RPMI7951 (cell line): ENCODE measurements at regions not wholly inside any gene's neighbourhood (a gene's known extent, or its start where the extent isn't known, plus 50 kb on each side); places are given as distances from the start of the nearest gene placed in this dataset.
"Not testable (repeated sequence)": the region's sequence is repeated elsewhere in the genome, so short reads cannot be mapped to it uniquely, and the experiment has no call there.

Experiments
- DNase-seq: peaks from one replicate; pipeline ENCODE4 v3.0.0-alpha.2; 2012; ENCODE audit warnings: low read depth

- no peak for DNase-seq
Observed at GRCh38 chr19:20388706-20389225, 176.8 kb downstream of the ZNF737 start.

- no peak for DNase-seq
Observed at GRCh38 chr19:20385061-20385460, 180.5 kb downstream of the ZNF737 start.

GRCh38 chr19:20371911-20372310, 193.7 kb downstream of the ZNF737 start:
- DNase-seq = no peak

- DNase-seq = not testable (repeated sequence)
Observed at GRCh38 chr19:20371304-20371703, 194.3 kb downstream of the ZNF737 start.

DNA sequence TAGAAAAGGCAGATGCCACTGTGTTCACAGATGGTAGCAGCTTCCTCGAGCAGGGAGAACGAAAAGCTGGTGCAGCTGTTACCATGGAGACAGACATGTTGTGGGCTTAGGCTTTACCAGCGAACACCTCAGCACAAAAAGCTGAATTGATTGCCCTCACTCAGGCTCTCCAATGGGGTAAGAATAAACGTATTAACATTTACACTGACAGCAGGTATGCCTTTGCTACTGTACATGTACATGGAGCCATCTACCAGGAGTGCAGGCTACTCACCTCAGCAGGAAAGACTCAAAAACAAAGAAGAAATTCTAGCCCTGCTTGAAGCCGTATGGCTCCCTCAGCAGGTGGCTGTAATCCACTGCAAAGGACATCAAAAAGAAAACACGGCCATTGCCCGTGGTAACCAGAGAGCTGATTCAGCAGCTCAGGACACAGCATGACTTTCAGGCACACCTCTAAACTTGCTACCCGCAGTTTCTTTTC, 197.7 kb downstream of the ZNF737 start:
- no peak for DNase-seq

- peak; percentile 9 for DNase-seq
Observed at GRCh38 chr19:20365146-20365545, 198.1 kb downstream of the ZNF486 start.

GRCh38 chr19:20359933-20360720, 193.1 kb downstream of the ZNF486 start:
- DNase-seq = no peak

DNA sequence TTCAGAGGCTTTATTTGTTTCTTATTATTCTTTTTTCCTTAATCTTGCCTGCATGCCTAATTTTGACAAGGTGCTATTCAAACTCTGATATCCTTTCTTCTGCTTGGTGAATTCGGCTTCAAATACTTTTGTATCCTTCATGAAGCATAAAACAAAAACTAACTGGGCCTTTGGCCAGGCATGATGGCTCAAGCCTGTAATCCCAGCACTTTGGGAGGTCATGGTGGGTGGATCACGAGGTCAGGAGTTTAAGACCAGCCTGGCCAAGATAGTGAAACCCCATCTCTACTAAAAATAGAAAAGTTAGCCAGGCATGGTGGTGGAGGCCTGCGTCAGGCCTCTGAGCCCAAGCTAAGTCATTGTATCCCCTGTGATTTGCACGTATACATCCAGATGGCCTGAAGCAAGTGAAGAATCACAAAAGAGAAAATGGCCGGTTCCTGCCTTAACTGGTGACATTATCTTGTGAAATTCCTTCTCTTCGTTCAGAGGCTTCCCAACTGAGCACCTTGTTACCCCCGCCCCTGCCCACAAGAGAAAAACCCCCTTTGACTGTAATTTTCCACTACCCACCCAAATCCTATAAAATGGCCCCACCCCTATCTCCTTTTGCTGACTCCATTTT, 191.9 kb downstream of the ZNF486 start:
- DNase-seq = not testable (repeated sequence)

GRCh38 chr19:20357921-20358320, 190.9 kb downstream of the ZNF486 start:
- no peak for DNase-seq

- no peak for DNase-seq
Observed at GRCh38 chr19:20351244-20351643, 184.2 kb downstream of the ZNF486 start.

DNA sequence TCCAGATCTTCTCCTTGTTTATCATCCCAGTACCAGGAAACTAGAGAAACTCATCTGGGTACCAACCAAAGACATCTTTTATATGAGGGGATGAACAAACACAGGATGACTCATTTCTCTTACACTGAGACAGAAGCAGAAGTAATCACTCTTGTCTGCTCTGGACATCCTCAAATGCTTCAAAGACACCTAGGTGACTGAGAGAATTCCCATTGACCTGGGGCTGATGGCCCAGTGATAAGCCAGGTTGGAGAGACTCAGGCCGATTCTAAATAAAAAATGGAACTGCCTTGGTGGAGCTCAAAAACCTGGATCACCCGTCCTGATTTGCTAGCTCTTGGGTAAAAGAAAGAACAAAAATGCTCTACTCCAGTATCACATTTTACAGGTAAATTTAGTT, 182.2 kb downstream of the ZNF486 start:
- DNase-seq = no peak

GRCh38 chr19:20339444-20339843, 172.4 kb downstream of the ZNF486 start:
- no peak for DNase-seq

DNA sequence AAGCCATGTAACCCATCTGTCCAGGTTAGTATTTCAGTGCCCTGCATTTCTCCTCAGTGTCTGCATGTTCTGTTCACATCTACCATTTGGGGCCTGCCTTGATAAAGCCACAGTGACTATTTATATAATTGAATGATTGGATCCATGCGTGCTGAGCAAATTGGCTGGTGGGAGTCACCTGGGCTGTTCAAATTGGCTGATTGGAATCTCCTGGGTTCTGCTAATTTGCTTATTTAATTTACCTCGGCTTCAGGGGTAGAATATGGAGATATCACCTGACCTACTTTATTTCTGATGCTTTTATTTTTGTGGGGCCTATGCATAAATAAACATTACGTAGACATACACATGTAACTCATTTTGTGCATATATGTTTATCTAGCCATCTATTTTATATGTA, 167.7 kb downstream of the ZNF486 start:
- no peak for DNase-seq

GRCh38 chr19:20333508-20333907, 166.5 kb downstream of the ZNF486 start:
- no peak for DNase-seq

GRCh38 chr19:20325151-20325550, 158.1 kb downstream of the ZNF486 start:
- no peak for DNase-seq

DNA sequence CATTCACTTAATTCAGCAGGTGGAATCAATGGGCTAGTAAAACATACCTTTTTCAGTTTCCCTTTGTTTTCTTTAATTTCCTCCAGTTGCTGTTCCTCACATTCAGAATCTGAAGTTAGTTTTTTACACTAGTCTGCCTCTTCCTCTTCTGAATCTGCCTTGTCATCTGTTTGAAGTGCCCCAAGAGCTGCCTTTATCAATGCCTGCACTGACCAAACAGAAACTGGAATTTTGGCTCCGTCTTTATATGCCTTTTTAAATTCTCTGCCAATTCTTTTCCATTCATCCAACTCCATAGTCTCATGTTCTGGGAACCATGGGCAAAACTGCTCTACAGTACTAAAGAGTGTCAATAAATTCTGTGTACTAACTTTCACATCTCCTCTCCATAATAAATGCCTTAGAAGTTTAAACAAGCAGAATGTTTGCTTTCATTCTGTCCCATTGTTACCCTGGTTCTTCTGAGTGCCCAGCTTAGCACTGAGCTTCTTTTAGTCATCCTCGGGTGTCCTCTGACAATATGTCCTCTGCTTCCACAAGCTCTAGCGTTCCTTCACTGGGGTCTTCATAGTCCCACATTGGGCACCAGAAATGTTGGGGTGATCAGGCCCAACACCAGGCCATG, 154.2 kb downstream of the ZNF486 start:
- no peak for DNase-seq

GRCh38 chr19:20320191-20320590, 153.2 kb downstream of the ZNF486 start:
- no peak for DNase-seq

DNA sequence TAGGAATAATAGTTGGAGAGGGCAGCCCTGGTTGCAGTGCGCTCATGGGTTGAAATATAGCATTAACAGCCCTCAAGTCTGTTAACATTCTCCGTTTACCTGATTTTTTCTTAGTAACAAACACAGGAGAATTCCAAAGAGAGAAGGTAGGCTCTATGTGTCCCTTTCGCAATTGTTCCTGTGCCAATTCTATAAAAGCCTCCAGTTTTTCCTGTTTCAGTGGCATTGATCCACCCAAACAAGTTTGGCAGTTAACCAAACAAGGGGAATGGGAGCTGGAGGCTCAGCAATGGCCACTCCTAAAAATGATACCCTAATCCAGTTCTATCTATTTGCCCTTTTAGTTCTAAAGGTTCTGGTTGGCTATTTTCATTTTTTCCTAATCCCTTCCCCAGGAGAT, 151.6 kb downstream of the ZNF486 start:
- no peak for DNase-seq

DNA sequence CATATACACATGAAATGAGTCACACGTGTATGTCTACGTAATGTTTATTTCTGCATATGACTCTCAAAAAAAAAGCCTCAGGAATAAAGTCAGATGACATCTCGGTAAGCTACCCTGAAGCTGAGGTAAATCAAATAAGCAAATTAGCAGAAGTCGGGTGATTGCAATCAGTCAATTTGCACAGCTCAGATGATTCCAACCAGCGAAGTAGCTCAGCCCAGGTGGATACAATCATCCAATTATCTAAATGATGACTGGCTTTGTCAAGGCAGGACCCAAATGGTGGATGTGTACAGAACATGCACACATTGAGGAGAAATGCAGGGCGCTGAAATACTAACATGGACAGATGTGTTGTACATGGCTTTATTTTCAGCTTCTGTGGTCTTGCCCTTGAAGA, 148.5 kb downstream of the ZNF486 start:
- no peak for DNase-seq

- DNase-seq = no peak
Observed at GRCh38 chr19:20313894-20314293, 146.9 kb downstream of the ZNF486 start.

DNA sequence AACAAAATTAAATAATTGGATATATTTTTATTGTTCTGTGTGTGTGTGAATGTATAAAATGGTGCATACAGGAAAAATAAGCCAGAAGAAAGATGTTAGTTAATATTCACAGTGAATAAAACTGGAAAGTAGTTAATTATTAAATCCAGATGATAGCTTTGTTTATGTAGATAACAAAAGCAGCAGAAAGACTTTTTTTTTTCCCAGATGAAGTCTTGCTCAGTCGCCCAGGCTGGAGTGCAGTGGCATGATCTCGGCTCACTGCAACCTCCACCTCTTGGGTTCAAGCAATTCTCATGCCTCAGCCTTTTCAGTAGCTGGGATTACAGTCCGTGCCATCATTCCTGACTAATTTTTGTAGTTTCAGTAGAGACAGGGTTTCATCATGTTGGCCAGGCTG, 140.1 kb downstream of the ZNF486 start:
- DNase-seq = no peak

- DNase-seq = not testable (repeated sequence)
Observed at GRCh38 chr19:20296314-20296713, 129.3 kb downstream of the ZNF486 start.

GRCh38 chr19:20294181-20294580, 127.2 kb downstream of the ZNF486 start:
- DNase-seq = no peak
